ENCODE measurements at regions not wholly inside any gene's neighbourhood (a gene's known extent, or its start where the extent isn't known, plus 50 kb on each side); places are given as distances from the start of the nearest gene placed in this dataset.

DNA sequence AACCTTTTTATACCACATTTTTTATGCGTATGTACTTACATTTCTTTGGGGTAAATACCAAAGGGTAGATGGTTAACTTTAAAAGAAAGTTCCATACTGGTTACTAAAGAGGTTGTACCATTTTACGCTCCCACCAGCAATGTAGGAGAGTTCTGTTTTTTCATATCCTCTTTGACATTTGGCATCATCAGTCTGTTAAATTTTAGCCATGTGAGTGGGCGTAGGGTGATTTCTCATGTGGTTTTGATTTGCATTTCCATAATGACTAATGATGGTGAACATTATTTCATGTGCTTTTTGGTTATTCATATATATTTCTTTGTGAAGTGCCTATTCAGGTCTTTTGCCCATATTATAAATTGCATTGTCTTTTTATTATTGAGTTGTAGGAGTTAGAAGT, 194.2 kb downstream of the PRL start (continued):
- TF ChIP-seq, protein P1, sequence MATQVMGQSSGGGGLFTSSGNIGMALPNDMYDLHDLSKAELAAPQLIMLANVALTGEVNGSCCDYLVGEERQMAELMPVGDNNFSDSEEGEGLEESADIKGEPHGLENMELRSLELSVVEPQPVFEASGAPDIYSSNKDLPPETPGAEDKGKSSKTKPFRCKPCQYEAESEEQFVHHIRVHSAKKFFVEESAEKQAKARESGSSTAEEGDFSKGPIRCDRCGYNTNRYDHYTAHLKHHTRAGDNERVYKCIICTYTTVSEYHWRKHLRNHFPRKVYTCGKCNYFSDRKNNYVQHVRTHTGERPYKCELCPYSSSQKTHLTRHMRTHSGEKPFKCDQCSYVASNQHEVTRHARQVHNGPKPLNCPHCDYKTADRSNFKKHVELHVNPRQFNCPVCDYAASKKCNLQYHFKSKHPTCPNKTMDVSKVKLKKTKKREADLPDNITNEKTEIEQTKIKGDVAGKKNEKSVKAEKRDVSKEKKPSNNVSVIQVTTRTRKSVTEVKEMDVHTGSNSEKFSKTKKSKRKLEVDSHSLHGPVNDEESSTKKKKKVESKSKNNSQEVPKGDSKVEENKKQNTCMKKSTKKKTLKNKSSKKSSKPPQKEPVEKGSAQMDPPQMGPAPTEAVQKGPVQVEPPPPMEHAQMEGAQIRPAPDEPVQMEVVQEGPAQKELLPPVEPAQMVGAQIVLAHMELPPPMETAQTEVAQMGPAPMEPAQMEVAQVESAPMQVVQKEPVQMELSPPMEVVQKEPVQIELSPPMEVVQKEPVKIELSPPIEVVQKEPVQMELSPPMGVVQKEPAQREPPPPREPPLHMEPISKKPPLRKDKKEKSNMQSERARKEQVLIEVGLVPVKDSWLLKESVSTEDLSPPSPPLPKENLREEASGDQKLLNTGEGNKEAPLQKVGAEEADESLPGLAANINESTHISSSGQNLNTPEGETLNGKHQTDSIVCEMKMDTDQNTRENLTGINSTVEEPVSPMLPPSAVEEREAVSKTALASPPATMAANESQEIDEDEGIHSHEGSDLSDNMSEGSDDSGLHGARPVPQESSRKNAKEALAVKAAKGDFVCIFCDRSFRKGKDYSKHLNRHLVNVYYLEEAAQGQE (IDR thresholded peaks at IDR 0.05) = no peak
- TF ChIP-seq FOXA2 (IDR thresholded peaks at IDR 0.05) (no peak), SP1 (IDR thresholded peaks at IDR 0.05) (no peak), ZBTB33 (IDR thresholded peaks at IDR 0.05) (no peak), HNF4G (IDR thresholded peaks at IDR 0.05) (no peak), RXRA (IDR thresholded peaks at IDR 0.05) (no peak), GABPA (IDR thresholded peaks at IDR 0.05 in 1 of 2, conservative IDR thresholded peaks at IDR 0.05 in 1 of 2) (no peak), EGR1 (IDR thresholded peaks at IDR 0.05; ENCODE audit: low read depth in 2 of 2) (no peak), YY1 (IDR thresholded peaks at IDR 0.05) (no peak), HNF4A (conservative IDR thresholded peaks at IDR 0.05) (no peak), RAD21 (IDR thresholded peaks at IDR 0.05) (no peak)

DNA sequence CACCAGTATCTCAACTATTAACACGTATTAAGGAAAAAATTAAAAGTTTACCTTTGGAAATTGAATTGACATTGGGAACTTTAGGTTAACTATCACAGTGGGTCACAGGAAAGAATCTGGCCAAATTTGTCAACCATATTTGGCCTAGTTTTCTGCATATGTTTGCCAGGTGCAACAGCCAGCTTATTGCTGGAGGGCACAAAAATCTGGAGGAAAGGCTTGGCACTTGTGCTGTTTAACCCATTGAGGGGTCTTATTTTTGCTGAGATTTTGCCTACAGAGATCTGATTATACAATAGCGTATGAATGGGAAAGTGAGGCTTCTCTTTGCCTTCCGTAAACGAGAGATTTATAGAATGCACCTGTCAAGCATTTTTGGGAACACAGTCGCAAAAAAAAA, 190.4 kb downstream of the PRL start:
- DNase-seq (ENCODE audit: low spot score) = no peak
- no peak overlapping the region for H3K9ac ChIP-seq (ENCODE audit: low read depth in 1 of 2, low read length in 2 of 2)
- H3K9me3 ChIP-seq (ENCODE audit: control insufficient read depth in 4 of 4, low read length in 3 of 4) = no peaks in the 10 kb centered on the region
- H3K4me3 ChIP-seq (ENCODE audit: low read depth in 1 of 3, low read length in 3 of 3) = no peak overlapping the region
- 84% methylated on average over 5 of the region's 5 CpGs for whole genome bisulfite sequencing
- TF ChIP-seq HNF4G (IDR thresholded peaks at IDR 0.05) (no peak), FOXA1 (IDR thresholded peaks at IDR 0.05) (no peak), MAX (IDR thresholded peaks at IDR 0.05) (no peak), JUND (IDR thresholded peaks at IDR 0.05) (no peak), ZBTB33 (IDR thresholded peaks at IDR 0.05) (no peak), EGR1 (IDR thresholded peaks at IDR 0.05; ENCODE audit: low read depth in 2 of 2) (no peak), YY1 (IDR thresholded peaks at IDR 0.05) (no peak), HNF4A (conservative IDR thresholded peaks at IDR 0.05) (no peak), CTCF (IDR thresholded peaks at IDR 0.05; ENCODE audit: low read depth, low read length, missing input control) (no peak), TAF1 (conservative IDR thresholded peaks at IDR 0.05) (no peak), FOXA2 (IDR thresholded peaks at IDR 0.05) (no peak), ATF3 (IDR thresholded peaks at IDR 0.05) (no peak)
- TF ChIP-seq, protein P1 (IDR thresholded peaks at IDR 0.05) = no peak
- no peaks in the 10 kb centered on the region for H3K4me1 ChIP-seq (ENCODE audit: control insufficient read depth in 4 of 4, insufficient read depth in 4 of 4, low read length in 3 of 4)
- H3K36me3 ChIP-seq (ENCODE audit: control insufficient read depth in 4 of 4, insufficient read depth in 3 of 4, low read depth in 1 of 4, low read length in 3 of 4) = no peaks in the 10 kb centered on the region
- no peaks in the 10 kb centered on the region for H3K27me3 ChIP-seq (ENCODE audit: control insufficient read depth in 4 of 4, insufficient read depth in 4 of 4, low read length in 3 of 4)
- H3K27ac ChIP-seq (ENCODE audit: low read depth in 1 of 2, low read length in 2 of 2) = no peak overlapping the region
